HL-60 (cell line): ENCODE measurements at regions not wholly inside any gene's neighbourhood (a gene's known extent, or its start where the extent isn't known, plus 50 kb on each side); places are given as distances from the start of the nearest gene placed in this dataset.
"Not testable (repeated sequence)": the region's sequence is repeated elsewhere in the genome, so short reads cannot be mapped to it uniquely, and the experiment has no call there.

Source experiments
- DNase-seq, 2 experiments: peaks; one replicate each; pipeline ENCODE4 v3.0.0-alpha.2; 2010 to 2020; ENCODE audit warnings: low read depth in 1 of 2, low spot score in 1 of 2
- H3K27ac ChIP-seq: fragments of 250-450 bp; sonication (Bioruptor Pico); replicated peaks from 2 replicates; pipeline ENCODE4 v1.5.1; 2020; ENCODE audit warnings: mild to moderate bottlenecking, moderate library complexity
- H3K27me3 ChIP-seq: fragments of 250-450 bp; sonication (Bioruptor Pico); 2 replicates; pipeline ENCODE4 v1.5.1; 2021; ENCODE audit warnings: mild to moderate bottlenecking, moderate library complexity; ENCODE audit not compliant: insufficient read depth, poor library complexity, severe bottlenecking
- H3K4me3 ChIP-seq: replicated peaks from 2 replicates; pipeline ENCODE4 v1.5.1; 2011; ENCODE audit warnings: mild to moderate bottlenecking, control low read depth, low read length; ENCODE audit not compliant: insufficient read depth
- GABPA ChIP-seq: IDR thresholded peaks from 2 replicates; pipeline ENCODE4 v1.6.1; 2012; ENCODE audit warnings: low read depth
- POLR2AphosphoS5 ChIP-seq: IDR thresholded peaks from 2 replicates; pipeline ENCODE4 v1.6.1; 2012; ENCODE audit warnings: low read depth
- SPI1 ChIP-seq: IDR thresholded peaks from 2 replicates; pipeline ENCODE4 v1.6.1; 2012; ENCODE audit warnings: low read depth, mild to moderate bottlenecking, borderline replicate concordance
- TF ChIP-seq, protein P1 (sequence below): IDR thresholded peaks from 2 replicates; pipeline ENCODE4 v1.6.1; 2012; ENCODE audit warnings: low read depth; ENCODE audit not compliant: insufficient replicate concordance
- TF ChIP-seq, protein P2 (sequence below): IDR thresholded peaks from one replicate; pipeline ENCODE4 v1.5.1; 2011; ENCODE audit warnings: low read length, control low read depth, inconsistent platforms; ENCODE audit not compliant: insufficient read depth

DNA sequence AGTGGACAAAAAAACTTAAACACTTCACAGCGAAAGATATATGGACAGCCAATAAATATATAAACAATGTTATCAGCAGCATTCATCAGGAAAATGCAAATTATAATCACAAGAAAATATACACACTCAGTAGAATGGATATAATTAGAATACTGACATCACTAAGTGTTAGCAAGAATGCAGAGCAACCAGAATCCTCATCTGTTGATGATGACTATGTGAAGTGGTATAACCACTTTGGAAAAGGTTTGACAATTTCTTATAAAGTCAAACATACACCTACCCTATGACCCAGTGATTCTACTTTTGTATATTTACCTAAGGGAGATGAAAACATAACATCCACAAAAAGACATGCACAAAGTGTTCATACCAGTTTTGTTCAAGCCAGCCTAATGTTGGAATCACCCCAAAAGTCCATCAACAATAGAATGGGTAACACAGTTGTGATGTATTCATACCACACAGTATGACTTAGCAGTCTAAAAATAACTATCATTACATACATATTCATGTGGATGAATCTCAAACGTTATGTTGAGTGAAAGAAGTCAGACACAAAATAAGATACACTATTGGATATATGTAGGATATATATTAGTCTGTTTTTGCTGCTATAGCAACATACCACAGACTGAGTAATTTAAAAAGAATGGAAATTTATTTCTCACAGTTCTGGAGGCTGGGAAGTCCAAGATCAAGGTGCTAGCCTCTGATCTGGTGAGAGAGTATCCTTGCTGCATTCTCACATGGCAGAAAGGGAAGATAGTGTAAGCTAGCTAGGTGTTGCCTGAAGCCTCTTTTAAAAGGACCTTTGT lies 148.8 kb upstream of the ADAMTSL1 start:
- Histone ChIP-seq H3K27me3 (no peaks in the 10 kb centered on the region), H3K4me3 (no peak overlapping the region), H3K27ac (no peak overlapping the region)
- TF ChIP-seq, protein P1, sequence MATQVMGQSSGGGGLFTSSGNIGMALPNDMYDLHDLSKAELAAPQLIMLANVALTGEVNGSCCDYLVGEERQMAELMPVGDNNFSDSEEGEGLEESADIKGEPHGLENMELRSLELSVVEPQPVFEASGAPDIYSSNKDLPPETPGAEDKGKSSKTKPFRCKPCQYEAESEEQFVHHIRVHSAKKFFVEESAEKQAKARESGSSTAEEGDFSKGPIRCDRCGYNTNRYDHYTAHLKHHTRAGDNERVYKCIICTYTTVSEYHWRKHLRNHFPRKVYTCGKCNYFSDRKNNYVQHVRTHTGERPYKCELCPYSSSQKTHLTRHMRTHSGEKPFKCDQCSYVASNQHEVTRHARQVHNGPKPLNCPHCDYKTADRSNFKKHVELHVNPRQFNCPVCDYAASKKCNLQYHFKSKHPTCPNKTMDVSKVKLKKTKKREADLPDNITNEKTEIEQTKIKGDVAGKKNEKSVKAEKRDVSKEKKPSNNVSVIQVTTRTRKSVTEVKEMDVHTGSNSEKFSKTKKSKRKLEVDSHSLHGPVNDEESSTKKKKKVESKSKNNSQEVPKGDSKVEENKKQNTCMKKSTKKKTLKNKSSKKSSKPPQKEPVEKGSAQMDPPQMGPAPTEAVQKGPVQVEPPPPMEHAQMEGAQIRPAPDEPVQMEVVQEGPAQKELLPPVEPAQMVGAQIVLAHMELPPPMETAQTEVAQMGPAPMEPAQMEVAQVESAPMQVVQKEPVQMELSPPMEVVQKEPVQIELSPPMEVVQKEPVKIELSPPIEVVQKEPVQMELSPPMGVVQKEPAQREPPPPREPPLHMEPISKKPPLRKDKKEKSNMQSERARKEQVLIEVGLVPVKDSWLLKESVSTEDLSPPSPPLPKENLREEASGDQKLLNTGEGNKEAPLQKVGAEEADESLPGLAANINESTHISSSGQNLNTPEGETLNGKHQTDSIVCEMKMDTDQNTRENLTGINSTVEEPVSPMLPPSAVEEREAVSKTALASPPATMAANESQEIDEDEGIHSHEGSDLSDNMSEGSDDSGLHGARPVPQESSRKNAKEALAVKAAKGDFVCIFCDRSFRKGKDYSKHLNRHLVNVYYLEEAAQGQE, result no peak
- TF ChIP-seq GABPA, result no peak
- TF ChIP-seq POLR2AphosphoS5, result no peak
- TF ChIP-seq, protein P2, sequence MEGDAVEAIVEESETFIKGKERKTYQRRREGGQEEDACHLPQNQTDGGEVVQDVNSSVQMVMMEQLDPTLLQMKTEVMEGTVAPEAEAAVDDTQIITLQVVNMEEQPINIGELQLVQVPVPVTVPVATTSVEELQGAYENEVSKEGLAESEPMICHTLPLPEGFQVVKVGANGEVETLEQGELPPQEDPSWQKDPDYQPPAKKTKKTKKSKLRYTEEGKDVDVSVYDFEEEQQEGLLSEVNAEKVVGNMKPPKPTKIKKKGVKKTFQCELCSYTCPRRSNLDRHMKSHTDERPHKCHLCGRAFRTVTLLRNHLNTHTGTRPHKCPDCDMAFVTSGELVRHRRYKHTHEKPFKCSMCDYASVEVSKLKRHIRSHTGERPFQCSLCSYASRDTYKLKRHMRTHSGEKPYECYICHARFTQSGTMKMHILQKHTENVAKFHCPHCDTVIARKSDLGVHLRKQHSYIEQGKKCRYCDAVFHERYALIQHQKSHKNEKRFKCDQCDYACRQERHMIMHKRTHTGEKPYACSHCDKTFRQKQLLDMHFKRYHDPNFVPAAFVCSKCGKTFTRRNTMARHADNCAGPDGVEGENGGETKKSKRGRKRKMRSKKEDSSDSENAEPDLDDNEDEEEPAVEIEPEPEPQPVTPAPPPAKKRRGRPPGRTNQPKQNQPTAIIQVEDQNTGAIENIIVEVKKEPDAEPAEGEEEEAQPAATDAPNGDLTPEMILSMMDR, result no peak
- TF ChIP-seq SPI1, result no peak
- no peak for DNase-seq

DNA sequence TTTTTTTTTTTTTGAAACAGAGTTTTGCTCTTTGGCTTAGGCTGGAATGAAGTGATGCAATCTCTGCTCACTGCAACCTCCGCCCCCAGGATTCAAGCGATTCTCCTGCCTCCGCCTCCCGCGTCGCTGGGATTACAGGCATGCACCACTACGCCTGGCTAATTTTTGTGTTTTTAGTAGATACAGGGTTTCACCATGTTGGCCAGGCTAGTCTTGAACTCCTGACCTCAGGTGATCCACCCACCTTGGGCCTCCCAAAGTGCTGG lies 148.3 kb upstream of the ADAMTSL1 start:
- not testable (repeated sequence) for DNase-seq, H3K27ac ChIP-seq, H3K27me3 ChIP-seq, H3K4me3 ChIP-seq

DNA sequence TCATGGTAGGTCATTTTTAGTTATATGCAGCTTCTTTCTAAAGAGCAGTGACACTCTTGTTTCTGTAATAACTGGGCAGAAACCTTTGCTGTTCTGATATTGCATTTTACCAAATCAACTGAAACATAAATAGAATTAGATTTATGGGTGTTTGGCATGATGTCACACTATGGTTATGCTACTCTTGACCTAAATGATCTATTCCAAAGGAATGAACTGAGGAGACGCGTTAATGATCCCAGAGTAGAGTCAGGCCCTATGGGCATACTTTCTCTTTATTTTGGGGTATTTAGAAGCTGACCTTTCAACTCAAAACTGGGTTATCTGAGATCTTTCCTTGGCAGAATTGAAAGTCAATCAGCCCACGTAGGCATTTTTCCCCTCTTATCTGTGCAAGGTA lies 146.8 kb upstream of the ADAMTSL1 start:
- no peak for DNase-seq
- no peak overlapping the region for H3K4me3 ChIP-seq
- H3K27ac ChIP-seq, result no peak overlapping the region
- no peaks in the 10 kb centered on the region for H3K27me3 ChIP-seq
- TF ChIP-seq SPI1 (no peak), GABPA (no peak), POLR2AphosphoS5 (no peak)
- TF ChIP-seq, protein P2, result no peak
- TF ChIP-seq, protein P1, result no peak

DNA sequence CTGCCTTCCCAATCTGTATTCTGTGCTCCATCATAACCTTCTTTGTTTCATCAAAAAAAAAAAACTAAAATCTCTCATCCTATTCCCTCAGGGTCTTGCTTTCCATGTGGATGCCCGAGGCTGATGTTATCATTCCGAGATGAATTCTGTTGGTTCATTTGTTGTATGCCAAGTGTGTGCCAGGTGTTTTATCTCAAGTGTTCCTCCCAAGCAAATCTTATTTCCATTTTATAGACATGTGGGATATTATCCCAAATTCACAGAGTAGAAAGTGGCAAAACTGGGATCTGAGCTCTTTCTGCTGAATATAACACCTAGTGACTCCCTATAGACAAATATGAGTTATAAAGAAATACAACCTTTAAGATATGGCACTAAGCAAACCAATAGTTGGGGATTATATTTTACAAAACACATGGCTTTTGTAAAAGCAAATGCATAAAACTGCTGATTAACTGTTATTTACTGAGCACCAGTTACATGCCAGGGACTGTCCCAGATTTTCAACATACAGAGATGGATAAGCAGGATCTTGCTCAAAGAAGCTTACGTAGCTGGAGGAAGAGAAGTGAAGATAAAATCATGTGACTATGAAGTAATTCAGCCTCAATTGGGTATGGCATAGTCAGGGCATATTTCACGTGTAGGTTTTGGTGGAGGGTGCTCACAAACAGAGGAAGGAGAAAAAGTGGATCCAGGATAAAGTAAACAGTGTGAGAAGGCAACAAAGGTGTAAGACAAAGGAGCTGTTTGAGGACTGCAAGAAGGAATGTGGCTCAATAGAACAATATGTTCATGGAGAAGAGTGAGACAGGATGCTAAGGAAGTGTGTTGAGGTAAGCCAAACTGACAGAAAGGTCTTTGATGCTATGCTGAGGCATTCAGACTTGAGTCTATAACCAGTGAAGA lies 143.3 kb upstream of the ADAMTSL1 start:
- TF ChIP-seq, protein P2, result no peak
- TF ChIP-seq, protein P1, result no peak
- no peak for TF ChIP-seq POLR2AphosphoS5
- TF ChIP-seq GABPA, result no peak
- TF ChIP-seq SPI1, result no peak
- Histone ChIP-seq H3K4me3 (no peak overlapping the region), H3K27me3 (no peaks in the 10 kb centered on the region), H3K27ac (no peak overlapping the region)
- no peak for DNase-seq
